Liver (tissue), 3 donors: ENCODE measurements at regions not wholly inside any gene's neighbourhood (a gene's known extent, or its start where the extent isn't known, plus 50 kb on each side); places are given as distances from the start of the nearest gene placed in this dataset.

Experiments used
- EGR1 ChIP-seq, 2 donors: IDR thresholded peaks; 2 replicates each; pipeline ENCODE4 v1.6.1; 2016 to 2018; ENCODE audit warnings: antibody characterized with exemption in 2 of 2, low read depth in 2 of 2
- TAF1 ChIP-seq: conservative IDR thresholded peaks from 2 replicates; pipeline ENCODE4 v1.6.1; 2016; ENCODE audit warnings: antibody characterized with exemption, mild to moderate bottlenecking
- YY1 ChIP-seq: IDR thresholded peaks from 2 replicates; pipeline ENCODE4 v1.6.1; 2016; ENCODE audit warnings: antibody characterized with exemption, mild to moderate bottlenecking
- TF ChIP-seq, protein P1 (sequence below): fragments of 150-350 bp; IDR thresholded peaks from 2 replicates; pipeline ENCODE4 v1.5.1; 2017; ENCODE audit warnings: improper control_type of control experiment, low read depth, low read length; ENCODE audit not compliant: missing input control
- donor health status: healthy.
- donor health status: healthy.

GRCh38 chr22:48713272-48714205 is 1114.1 kb downstream of the BRD1 start:
- TF ChIP-seq YY1 (no peak), TAF1 (no peak), EGR1 (IDR thresholded peaks at IDR 0.05; ENCODE audit: low read depth in 2 of 2) (no peak)
- TF ChIP-seq, protein P1, sequence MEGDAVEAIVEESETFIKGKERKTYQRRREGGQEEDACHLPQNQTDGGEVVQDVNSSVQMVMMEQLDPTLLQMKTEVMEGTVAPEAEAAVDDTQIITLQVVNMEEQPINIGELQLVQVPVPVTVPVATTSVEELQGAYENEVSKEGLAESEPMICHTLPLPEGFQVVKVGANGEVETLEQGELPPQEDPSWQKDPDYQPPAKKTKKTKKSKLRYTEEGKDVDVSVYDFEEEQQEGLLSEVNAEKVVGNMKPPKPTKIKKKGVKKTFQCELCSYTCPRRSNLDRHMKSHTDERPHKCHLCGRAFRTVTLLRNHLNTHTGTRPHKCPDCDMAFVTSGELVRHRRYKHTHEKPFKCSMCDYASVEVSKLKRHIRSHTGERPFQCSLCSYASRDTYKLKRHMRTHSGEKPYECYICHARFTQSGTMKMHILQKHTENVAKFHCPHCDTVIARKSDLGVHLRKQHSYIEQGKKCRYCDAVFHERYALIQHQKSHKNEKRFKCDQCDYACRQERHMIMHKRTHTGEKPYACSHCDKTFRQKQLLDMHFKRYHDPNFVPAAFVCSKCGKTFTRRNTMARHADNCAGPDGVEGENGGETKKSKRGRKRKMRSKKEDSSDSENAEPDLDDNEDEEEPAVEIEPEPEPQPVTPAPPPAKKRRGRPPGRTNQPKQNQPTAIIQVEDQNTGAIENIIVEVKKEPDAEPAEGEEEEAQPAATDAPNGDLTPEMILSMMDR, result no peak
